ENCODE measurements at regions not wholly inside any gene's neighbourhood (a gene's known extent, or its start where the extent isn't known, plus 50 kb on each side); places are given as distances from the start of the nearest gene placed in this dataset.

- no peak for DNase-seq (ENCODE audit: low read depth)
- TF ChIP-seq MYC (IDR thresholded peaks at IDR 0.05; ENCODE audit: low read depth, low read length): no peak
- no peak for TF ChIP-seq POLR2A (IDR thresholded peaks at IDR 0.05; ENCODE audit: extremely low read depth, insufficient read length)
- no peak for TF ChIP-seq CTCF (IDR thresholded peaks at IDR 0.05; ENCODE audit: low read depth, low read length)
- TF ChIP-seq MAX (IDR thresholded peaks at IDR 0.05; ENCODE audit: low read depth, low read length): no peak
- H3K4me3 ChIP-seq (ENCODE audit: low read depth, low read length): no peak overlapping the region
Measured at GRCh38 chr3:160047876-160048275, 59.2 kb downstream of the IL12A start.

GRCh38 chr3:160049038-160049437 is 60.4 kb downstream of the IL12A start:
- no peak for DNase-seq (ENCODE audit: low read depth)
- TF ChIP-seq POLR2A (IDR thresholded peaks at IDR 0.05; ENCODE audit: extremely low read depth, insufficient read length) (no peak), CTCF (IDR thresholded peaks at IDR 0.05; ENCODE audit: low read depth, low read length) (no peak), MAX (IDR thresholded peaks at IDR 0.05; ENCODE audit: low read depth, low read length) (no peak), MYC (IDR thresholded peaks at IDR 0.05; ENCODE audit: low read depth, low read length) (no peak)
- no peak overlapping the region for H3K4me3 ChIP-seq (ENCODE audit: low read depth, low read length)

GRCh38 chr3:160049565-160049964 is 60.9 kb downstream of the IL12A start:
- DNase-seq (ENCODE audit: low read depth): no peak
- TF ChIP-seq MYC (IDR thresholded peaks at IDR 0.05; ENCODE audit: low read depth, low read length): no peak
- TF ChIP-seq MAX (IDR thresholded peaks at IDR 0.05; ENCODE audit: low read depth, low read length): no peak
- TF ChIP-seq CTCF (IDR thresholded peaks at IDR 0.05; ENCODE audit: low read depth, low read length): no peak
- TF ChIP-seq POLR2A (IDR thresholded peaks at IDR 0.05; ENCODE audit: extremely low read depth, insufficient read length): no peak
- no peak overlapping the region for H3K4me3 ChIP-seq (ENCODE audit: low read depth, low read length)

GRCh38 chr3:160049988-160050387 is 61.4 kb downstream of the IL12A start:
- no peak for TF ChIP-seq MAX (IDR thresholded peaks at IDR 0.05; ENCODE audit: low read depth, low read length)
- TF ChIP-seq POLR2A (IDR thresholded peaks at IDR 0.05; ENCODE audit: extremely low read depth, insufficient read length): no peak
- no peak for TF ChIP-seq MYC (IDR thresholded peaks at IDR 0.05; ENCODE audit: low read depth, low read length)
- TF ChIP-seq CTCF (IDR thresholded peaks at IDR 0.05; ENCODE audit: low read depth, low read length): no peak
- DNase-seq (ENCODE audit: low read depth): no peak
- no peak overlapping the region for H3K4me3 ChIP-seq (ENCODE audit: low read depth, low read length)

GRCh38 chr3:160052385-160053047 is 63.9 kb downstream of the IL12A start:
- TF ChIP-seq CTCF (IDR thresholded peaks at IDR 0.05; ENCODE audit: low read depth, low read length) (no peak), MAX (IDR thresholded peaks at IDR 0.05; ENCODE audit: low read depth, low read length) (no peak), MYC (IDR thresholded peaks at IDR 0.05; ENCODE audit: low read depth, low read length) (no peak), POLR2A (IDR thresholded peaks at IDR 0.05; ENCODE audit: extremely low read depth, insufficient read length) (no peak)
- no peak for DNase-seq (ENCODE audit: low read depth)
- no peak overlapping the region for H3K4me3 ChIP-seq (ENCODE audit: low read depth, low read length)
